GM18868 (cell line): ENCODE measurements at regions not wholly inside any gene's neighbourhood (a gene's known extent, or its start where the extent isn't known, plus 50 kb on each side); places are given as distances from the start of the nearest gene placed in this dataset.

ENCODE experiments used
- ATAC-seq: cut with Tn5 transposase; IDR thresholded peaks from one replicate; pipeline ENCODE4 v1.9.1; 2021; ENCODE audit warnings: mild to moderate bottlenecking, moderate library complexity; ENCODE audit not compliant: unreplicated experiment

GRCh38 chr10:105697290-105697780 is 1056.2 kb downstream of the SORCS3 start:
- no peak for ATAC-seq

- peak; percentile 65 for ATAC-seq
Measured at GRCh38 chr10:105691811-105692210, 1050.7 kb downstream of the SORCS3 start.

GRCh38 chr10:105682911-105683310 is 1041.8 kb downstream of the SORCS3 start:
- no peak for ATAC-seq

- no peak for ATAC-seq
Measured at GRCh38 chr10:105681051-105681450, 1040.0 kb downstream of the SORCS3 start.

- ATAC-seq: no peak
Measured at GRCh38 chr10:105679781-105680180, 1038.7 kb downstream of the SORCS3 start.

GRCh38 chr10:105675333-105675732 is 1034.2 kb downstream of the SORCS3 start:
- ATAC-seq: no peak

GRCh38 chr10:105674448-105674847 is 1033.4 kb downstream of the SORCS3 start:
- ATAC-seq: no peak

GRCh38 chr10:105658696-105659095 is 1017.6 kb downstream of the SORCS3 start:
- ATAC-seq: no peak

- ATAC-seq: no peak
Measured at GRCh38 chr10:105656856-105657255, 1015.8 kb downstream of the SORCS3 start.

GRCh38 chr10:105650306-105650705 is 1009.2 kb downstream of the SORCS3 start:
- ATAC-seq: no peak

GRCh38 chr10:105647354-105647753 is 1006.3 kb downstream of the SORCS3 start:
- no peak for ATAC-seq

GRCh38 chr10:105644978-105645377 is 1003.9 kb downstream of the SORCS3 start:
- no peak for ATAC-seq

GRCh38 chr10:105644559-105644958 is 1003.5 kb downstream of the SORCS3 start:
- ATAC-seq: no peak

GRCh38 chr10:105644091-105644490 is 1003.0 kb downstream of the SORCS3 start:
- no peak for ATAC-seq

- no peak for ATAC-seq
Measured at GRCh38 chr10:105643660-105644059, 1002.6 kb downstream of the SORCS3 start.

- ATAC-seq: no peak
Measured at GRCh38 chr10:105634281-105634680, 993.2 kb downstream of the SORCS3 start.

GRCh38 chr10:105615715-105616365 is 974.8 kb downstream of the SORCS3 start:
- no peak for ATAC-seq

GRCh38 chr10:105611244-105611798 is 970.2 kb downstream of the SORCS3 start:
- ATAC-seq: no peak

GRCh38 chr10:105609451-105609850 is 968.4 kb downstream of the SORCS3 start:
- ATAC-seq: no peak

- ATAC-seq: no peak
Measured at GRCh38 chr10:105605918-105606317, 964.8 kb downstream of the SORCS3 start.

GRCh38 chr10:105605104-105605503 is 964.0 kb downstream of the SORCS3 start:
- no peak for ATAC-seq

GRCh38 chr10:105598207-105598606 is 957.1 kb downstream of the SORCS3 start:
- no peak for ATAC-seq

GRCh38 chr10:105597312-105597711 is 956.2 kb downstream of the SORCS3 start:
- no peak for ATAC-seq
